ENCODE measurements at regions not wholly inside any gene's neighbourhood (a gene's known extent, or its start where the extent isn't known, plus 50 kb on each side); places are given as distances from the start of the nearest gene placed in this dataset.

GRCh38 chr4:130449741-130450140 lies 1353.8 kb downstream of the C4orf33 start:
- TF ChIP-seq SMC3 (IDR thresholded peaks at IDR 0.05) (no peak), CTCF (IDR thresholded peaks at IDR 0.05) (no peak), RCOR1 (IDR thresholded peaks at IDR 0.05; ENCODE audit: low read depth, low read length) (no peak), RAD21 (conservative IDR thresholded peaks at IDR 0.05 in 1 of 2, IDR thresholded peaks at IDR 0.05 in 1 of 2) (no peak), REST (IDR thresholded peaks at IDR 0.05) (no peak), EP300 (IDR thresholded peaks at IDR 0.05) (no peak), CBX2 (IDR thresholded peaks at IDR 0.05; ENCODE audit: borderline replicate concordance, low read depth) (no peak), POLR2AphosphoS2 (conservative IDR thresholded peaks at IDR 0.05; ENCODE audit: low read length) (no peak)
- TF ChIP-seq, protein P1, sequence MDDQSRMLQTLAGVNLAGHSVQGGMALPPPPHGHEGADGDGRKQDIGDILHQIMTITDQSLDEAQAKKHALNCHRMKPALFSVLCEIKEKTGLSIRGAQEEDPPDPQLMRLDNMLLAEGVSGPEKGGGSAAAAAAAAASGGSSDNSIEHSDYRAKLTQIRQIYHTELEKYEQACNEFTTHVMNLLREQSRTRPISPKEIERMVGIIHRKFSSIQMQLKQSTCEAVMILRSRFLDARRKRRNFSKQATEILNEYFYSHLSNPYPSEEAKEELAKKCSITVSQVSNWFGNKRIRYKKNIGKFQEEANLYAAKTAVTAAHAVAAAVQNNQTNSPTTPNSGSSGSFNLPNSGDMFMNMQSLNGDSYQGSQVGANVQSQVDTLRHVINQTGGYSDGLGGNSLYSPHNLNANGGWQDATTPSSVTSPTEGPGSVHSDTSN (IDR thresholded peaks at IDR 0.05) = no peak
- TF ChIP-seq, protein P2, sequence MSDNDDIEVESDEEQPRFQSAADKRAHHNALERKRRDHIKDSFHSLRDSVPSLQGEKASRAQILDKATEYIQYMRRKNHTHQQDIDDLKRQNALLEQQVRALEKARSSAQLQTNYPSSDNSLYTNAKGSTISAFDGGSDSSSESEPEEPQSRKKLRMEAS (IDR thresholded peaks at IDR 0.05) = no peak

Data from A549 (cell line).